IMR-90 (cell line): ENCODE measurements at regions not wholly inside any gene's neighbourhood (a gene's known extent, or its start where the extent isn't known, plus 50 kb on each side); places are given as distances from the start of the nearest gene placed in this dataset.

ENCODE experiments used
- ATAC-seq: fragments of 200-7000 bp; cut with Tn5 transposase; 2 replicates; pipeline ENCODE4 v1.9.1; 2020; ENCODE audit warnings: low read depth, mild to moderate bottlenecking, moderate library complexity
- BruUV-seq: library from RNA; stranded (reverse); fragments of 400-500 nt; replicated peaks from 2 replicates; lab custom pipeline; 2021; lab: Mats Ljungman, UMichigan
- CTCF ChIA-PET: fragments of 300-600 bp; formaldehyde crosslinking; extraction: SDS; loops from one replicate; lab custom pipeline; 2021; ENCODE audit warnings: antibody characterized with exemption; lab: Yijun Ruan, JAX
- POLR2A ChIA-PET: fragments of 300-600 bp; sonication (Branson Sonifier 250); formaldehyde crosslinking; loops from one replicate; lab custom pipeline; 2022; ENCODE audit warnings: antibody characterized with exemption; ENCODE audit not compliant: unreplicated experiment; lab: Charles Lee
- DNase-seq: peaks from one replicate; pipeline ENCODE4 v3.0.0; 2013
- H2AFZ ChIP-seq: replicated peaks from 2 replicates; pipeline ENCODE3; 2013; ENCODE audit warnings: low read length, mild to moderate bottlenecking; ENCODE audit not compliant: poor library complexity
- H2AK5ac ChIP-seq: 2 replicates; pipeline ENCODE4 v1.6.1; 2013; ENCODE audit warnings: low read depth, low read length, inconsistent platforms
- H2AK9ac ChIP-seq: replicated peaks from 2 replicates; pipeline ENCODE3; 2013; ENCODE audit warnings: mild to moderate bottlenecking, low read depth, low read length, moderate library complexity; ENCODE audit not compliant: poor library complexity
- H2BK120ac ChIP-seq: 2 replicates; pipeline ENCODE4 v1.6.1; 2013; ENCODE audit warnings: low read depth, low read length, inconsistent platforms
- H2BK15ac ChIP-seq: 3 replicates; pipeline ENCODE4 v1.6.1; 2013; ENCODE audit warnings: low read depth, low read length, inconsistent platforms
- H2BK20ac ChIP-seq: 2 replicates; pipeline ENCODE4 v1.6.1; 2013; ENCODE audit warnings: low read depth, mild to moderate bottlenecking, inconsistent platforms, low read length, moderate library complexity
- H2BK5ac ChIP-seq: 2 replicates; pipeline ENCODE4 v1.6.1; 2013; ENCODE audit warnings: mild to moderate bottlenecking, low read depth, low read length, inconsistent platforms; ENCODE audit not compliant: poor library complexity, severe bottlenecking
- H3K14ac ChIP-seq: replicated peaks from 2 replicates; pipeline ENCODE4 v1.6.1; 2013; ENCODE audit warnings: low read depth, low read length, inconsistent platforms
- H3K18ac ChIP-seq: 2 replicates; pipeline ENCODE4 v1.6.1; 2013; ENCODE audit warnings: low read depth, low read length, control low read depth
- H3K23ac ChIP-seq: 2 replicates; pipeline ENCODE4 v1.6.1; 2013; ENCODE audit warnings: low read depth, low read length, inconsistent platforms
- H3K27ac ChIP-seq: 2 replicates; pipeline ENCODE4 v1.5.1; 2013; ENCODE audit warnings: mild to moderate bottlenecking, control low read depth, low read length; ENCODE audit not compliant: insufficient read depth
- H3K27me3 ChIP-seq: 2 replicates; pipeline ENCODE4 v1.6.1; 2013; ENCODE audit warnings: low read length; ENCODE audit not compliant: control insufficient read depth, insufficient read depth
- H3K36me3 ChIP-seq: 2 replicates; pipeline ENCODE4 v1.6.1; 2013; ENCODE audit warnings: low read length, mixed read lengths; ENCODE audit not compliant: control insufficient read depth, insufficient read depth
- H3K4ac ChIP-seq: 2 replicates; pipeline ENCODE4 v1.6.1; 2013; ENCODE audit warnings: low read depth, low read length, inconsistent platforms
- H3K4me1 ChIP-seq: 2 replicates; pipeline ENCODE4 v1.6.1; 2013; ENCODE audit warnings: low read length, mixed read lengths; ENCODE audit not compliant: control insufficient read depth, insufficient read depth
- H3K4me2 ChIP-seq: 2 replicates; pipeline ENCODE4 v1.6.1; 2013; ENCODE audit warnings: low read depth, mild to moderate bottlenecking, control low read depth, low read length, moderate library complexity
- H3K4me3 ChIP-seq: 2 replicates; pipeline ENCODE4 v1.5.1; 2013; ENCODE audit warnings: low read depth, mild to moderate bottlenecking, control low read depth, low read length, moderate library complexity; ENCODE audit not compliant: insufficient read depth
- H3K56ac ChIP-seq: 2 replicates; pipeline ENCODE4 v1.6.1; 2013; ENCODE audit warnings: low read length, inconsistent platforms; ENCODE audit not compliant: insufficient read depth; ENCODE audit errors: extremely low read depth
- H3K79me1 ChIP-seq, 2 experiments: 2 replicates each; pipeline ENCODE4 v1.6.1; 2013; ENCODE audit warnings: low read length in 2 of 2, inconsistent platforms in 1 of 2, low read depth in 1 of 2
- H3K9ac ChIP-seq: 2 replicates; pipeline ENCODE4 v1.6.1; 2013; ENCODE audit warnings: low read depth, low read length, control low read depth
- H3K9me1 ChIP-seq: 2 replicates; pipeline ENCODE4 v1.6.1; 2013; ENCODE audit warnings: low read length, inconsistent platforms; ENCODE audit not compliant: insufficient read depth
- H3K9me3 ChIP-seq: 2 replicates; pipeline ENCODE4 v1.6.1; 2013; ENCODE audit warnings: low read length; ENCODE audit not compliant: control insufficient read depth, insufficient read depth
- H4K20me1 ChIP-seq: 2 replicates; pipeline ENCODE4 v1.6.1; 2013; ENCODE audit warnings: low read length, inconsistent platforms; ENCODE audit not compliant: insufficient read depth
- H4K5ac ChIP-seq: 2 replicates; pipeline ENCODE4 v1.6.1; 2013; ENCODE audit warnings: mild to moderate bottlenecking, low read depth, low read length, control low read depth
- H4K8ac ChIP-seq, 2 experiments: 2 replicates each; pipeline ENCODE4 v1.6.1; 2013; ENCODE audit warnings: low read depth in 2 of 2, low read length in 2 of 2, control low read depth in 1 of 2, inconsistent platforms in 1 of 2
- H4K91ac ChIP-seq: 2 replicates; pipeline ENCODE4 v1.6.1; 2013; ENCODE audit warnings: low read depth, low read length, inconsistent platforms; ENCODE audit not compliant: insufficient read depth
- BHLHE40 ChIP-seq: fragments of 150-350 bp; IDR thresholded peaks from 2 replicates; pipeline ENCODE4 v1.6.1; 2016; ENCODE audit warnings: mild to moderate bottlenecking, low read depth, low read length
- CEBPB ChIP-seq: IDR thresholded peaks from 2 replicates; pipeline ENCODE4 v1.6.1; 2012; ENCODE audit warnings: low read depth, low read length, improper control_type of control experiment
- CHD1 ChIP-seq: IDR thresholded peaks from 2 replicates; pipeline ENCODE4 v1.6.1; 2012; ENCODE audit warnings: low read depth, low read length, improper control_type of control experiment
- CTCF ChIP-seq: conservative IDR thresholded peaks from 2 replicates; pipeline ENCODE4 v1.5.1; 2012; ENCODE audit warnings: mild to moderate bottlenecking, low read depth, low read length, improper control_type of control experiment
- ELK1 ChIP-seq: fragments of 150-350 bp; IDR thresholded peaks from 2 replicates; pipeline ENCODE4 v1.6.1; 2016; ENCODE audit warnings: low read depth, mild to moderate bottlenecking, low read length, moderate library complexity, borderline replicate concordance
- FOS ChIP-seq: fragments of 150-350 bp; IDR thresholded peaks from 2 replicates; pipeline ENCODE4 v1.6.1; 2016; ENCODE audit warnings: low read depth, low read length
- MAFK ChIP-seq: IDR thresholded peaks from 2 replicates; pipeline ENCODE4 v1.6.1; 2012; ENCODE audit warnings: low read depth, low read length, improper control_type of control experiment
- MAZ ChIP-seq: IDR thresholded peaks from 2 replicates; pipeline ENCODE4 v1.6.1; 2012; ENCODE audit warnings: low read depth, mild to moderate bottlenecking, low read length, improper control_type of control experiment, moderate library complexity, borderline replicate concordance
- MXI1 ChIP-seq: IDR thresholded peaks from 2 replicates; pipeline ENCODE4 v1.6.1; 2012; ENCODE audit warnings: low read depth, mild to moderate bottlenecking, low read length, moderate library complexity, borderline replicate concordance
- NFE2L2 ChIP-seq: fragments of 150-350 bp; IDR thresholded peaks from 2 replicates; pipeline ENCODE4 v1.6.1; 2016; ENCODE audit warnings: low read depth, mild to moderate bottlenecking, low read length
- POLR2A ChIP-seq: IDR thresholded peaks from 2 replicates; pipeline ENCODE4 v1.6.1; 2012; ENCODE audit warnings: mild to moderate bottlenecking, low read depth, low read length
- RAD21 ChIP-seq: IDR thresholded peaks from 2 replicates; pipeline ENCODE4 v1.6.1; 2012; ENCODE audit warnings: low read length, improper control_type of control experiment
- RCOR1 ChIP-seq: IDR thresholded peaks from 2 replicates; pipeline ENCODE4 v1.6.1; 2012; ENCODE audit warnings: mild to moderate bottlenecking, low read length, improper control_type of control experiment; ENCODE audit not compliant: insufficient replicate concordance
- RFX5 ChIP-seq: IDR thresholded peaks from 2 replicates; pipeline ENCODE4 v1.8.0; 2012; ENCODE audit warnings: low read depth, mild to moderate bottlenecking, low read length, moderate library complexity
- SMC3 ChIP-seq: fragments of 150-350 bp; IDR thresholded peaks from 2 replicates; pipeline ENCODE4 v1.6.1; 2016; ENCODE audit warnings: low read depth, mild to moderate bottlenecking, antibody characterized with exemption, low read length, moderate library complexity
- USF2 ChIP-seq: fragments of 150-350 bp; IDR thresholded peaks from 2 replicates; pipeline ENCODE4 v1.6.1; 2017; ENCODE audit warnings: mild to moderate bottlenecking, antibody characterized with exemption, low read length, low read depth
- WGBS, 2 experiments: methylation state at CpG; one replicate each; pipeline versions ENCODE4 v1.1.5 to v1.1.7; 2013; ENCODE audit warnings: missing lambda C conversion rate in 2 of 2; ENCODE audit not compliant: insufficient read length in 1 of 2; ENCODE audit errors: extremely low coverage in 2 of 2; 5-methylcytosine and 5-hydroxymethylcytosine counted together
- dilution Hi-C: fragments of 300-500 bp; cut with HindIII; formaldehyde crosslinking; loops from one replicate; pipeline ENCODE4 v1.14.3; 2018; ENCODE audit warnings: low sequenced_read_pairs; ENCODE audit not compliant: unreplicated experiment
- in situ Hi-C: fragments of 300-500 bp; cut with MboI; formaldehyde crosslinking; loops from 3 replicates; pipeline ENCODE4 v1.14.3; 2019; ENCODE audit warnings: low sequenced_read_pairs, inconsistent platforms, mixed read lengths
- intact Hi-C: fragments of 100-400 bp; cut with micrococcal nuclease; formaldehyde crosslinking; loops from 2 replicates; pipeline ENCODE4 v1.10.0; 2022

GRCh38 chr1:99445486-99445885, 181.2 kb downstream of the PLPPR4 start:
- Histone ChIP-seq H3K27me3 (no peaks in the 10 kb centered on the region), H2AK9ac (no peak overlapping the region), H3K9me3 (no peaks in the 10 kb centered on the region), H4K8ac (no peak overlapping the region), H3K4me2 (no peak overlapping the region), H3K4me1 (no peaks in the 10 kb centered on the region), H2BK120ac (no peak overlapping the region), H2BK15ac (no peak overlapping the region), H3K56ac (no peak overlapping the region), H3K9me1 (no peaks in the 10 kb centered on the region), H3K9ac (no peak overlapping the region), H4K5ac (no peak overlapping the region), H2BK20ac (no peak overlapping the region), H3K4me3 (no peak overlapping the region), H3K36me3 (no peaks in the 10 kb centered on the region), H2AK5ac (no peak overlapping the region), H2AFZ (no peak overlapping the region), H4K20me1 (no peaks in the 10 kb centered on the region), H3K4ac (no peak overlapping the region), H4K91ac (no peak overlapping the region), H3K18ac (no peak overlapping the region), H3K14ac (no peak overlapping the region), H2BK5ac (no peak overlapping the region), H3K27ac (no peak overlapping the region), H3K79me1 (no peaks in the 10 kb centered on the region), H3K23ac (no peak overlapping the region)
- TF ChIP-seq FOS (no peak), CEBPB (no peak), CTCF (no peak), ELK1 (no peak), RCOR1 (no peak), MAZ (no peak), POLR2A (no peak), MXI1 (no peak), RAD21 (no peak), BHLHE40 (no peak), RFX5 (no peak), CHD1 (no peak), MAFK (no peak), SMC3 (no peak), USF2 (no peak), NFE2L2 (no peak)
- DNase-seq: peak; percentile 81
- peak; percentile 80 for ATAC-seq
- CTCF ChIA-PET: interaction anchor here (0.6 to 0.7 kb wide), 2 partner anchors 12 to 261 kb away, joined by 4 to 6 read pairs; no protein-coding TSS in a partner anchor
- POLR2A ChIA-PET: no interaction called here
- in situ Hi-C loops: no loop called here
- no CpG with 5 or more reads among the region's 1 CpG for WGBS, 2 experiments
- intact Hi-C loops: loop anchor here (5.0 kb wide), 1 partner anchor 178 kb away; no protein-coding TSS in a partner anchor
- BruUV-seq: no TSS peak
- dilution Hi-C loops: no loop called here
